Mucosa of descending colon (tissue), 3 donors: ENCODE measurements at regions not wholly inside any gene's neighbourhood (a gene's known extent, or its start where the extent isn't known, plus 50 kb on each side); places are given as distances from the start of the nearest gene placed in this dataset.

Experiments used
- ATAC-seq: fragments of 200-7000 bp; cut with Tn5 transposase; one replicate; pipeline ENCODE4 v1.9.1; 2020; ENCODE audit warnings: mild to moderate bottlenecking, moderate library complexity
- DNase-seq, 3 donors: peaks; one replicate each; pipeline ENCODE4 v3.0.0-alpha.2; 2020
- H3K36me3 ChIP-seq: fragments of 200-600 bp; one replicate; pipeline ENCODE4 v1.8.0; 2021; ENCODE audit warnings: low read depth, mild to moderate bottlenecking
- H3K4me1 ChIP-seq: fragments of 200-600 bp; one replicate; pipeline ENCODE4 v1.8.0; 2021; ENCODE audit warnings: low read depth, mild to moderate bottlenecking
- H3K4me3 ChIP-seq: fragments of 200-600 bp; one replicate; pipeline ENCODE4 v1.8.0; 2021; ENCODE audit warnings: mild to moderate bottlenecking
- H3K9me3 ChIP-seq: fragments of 200-600 bp; one replicate; pipeline ENCODE4 v1.8.0; 2021; ENCODE audit warnings: mild to moderate bottlenecking
- intact Hi-C, 2 donors: fragments of 100-400 bp; cut with DNase I in 1 of 2; cut with micrococcal nuclease in 1 of 2; formaldehyde crosslinking; loops; one replicate each; pipeline versions ENCODE4 v1.11.0 to v1.11.1; 2022; cut with DNase I, micrococcal nuclease
- TF ChIP-seq, protein P1 (sequence below): fragments of 200-600 bp; IDR thresholded peaks from one replicate; pipeline ENCODE4 v1.8.0; 2022; ENCODE audit warnings: antibody characterized with exemption, mild to moderate bottlenecking
- donor health status: DM: no; HTN: no; CAD: no; lungs with moderate emphysema.
- donor health status: DM: no; HTN: no; CAD: no.
- donor health status: DM: no; HTN: yes; CAD: no.

DNA sequence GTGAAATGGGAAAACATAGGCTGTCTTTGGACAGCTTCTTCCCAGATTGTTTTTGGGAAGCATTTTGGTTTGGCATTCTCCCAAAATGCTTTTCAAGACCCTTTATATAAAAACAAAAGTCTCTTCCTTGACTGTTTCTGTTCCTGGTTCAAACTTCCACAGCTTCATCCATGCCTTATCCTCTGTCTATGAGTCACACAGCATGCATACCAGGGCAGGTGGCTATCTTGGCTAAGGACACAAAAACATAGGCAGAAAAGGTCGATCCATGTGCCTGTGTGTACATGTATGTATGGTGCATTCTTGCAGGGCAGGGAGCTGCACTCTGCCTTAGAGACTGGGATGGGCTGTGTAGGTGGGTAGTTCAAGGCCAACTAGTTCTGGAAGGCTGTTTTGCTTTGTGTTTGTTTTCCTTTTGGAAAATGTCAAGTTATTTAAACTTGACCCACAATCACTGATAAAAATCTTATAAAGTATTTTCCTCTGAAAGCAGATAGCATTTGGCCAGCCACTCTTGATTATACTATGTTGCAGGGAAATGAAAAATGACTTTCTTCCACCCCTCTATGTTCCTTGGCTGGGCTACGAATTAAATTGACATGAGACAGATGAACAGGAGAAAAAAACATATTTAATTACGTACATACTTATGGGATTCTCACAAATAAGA is 437.0 kb downstream of the SIPA1L2 start:
- no peaks in the 10 kb centered on the region for H3K4me1 ChIP-seq
- intact Hi-C loops = no loop called here
- H3K4me3 ChIP-seq = no peak overlapping the region
- no peak for DNase-seq
- TF ChIP-seq, protein P1, sequence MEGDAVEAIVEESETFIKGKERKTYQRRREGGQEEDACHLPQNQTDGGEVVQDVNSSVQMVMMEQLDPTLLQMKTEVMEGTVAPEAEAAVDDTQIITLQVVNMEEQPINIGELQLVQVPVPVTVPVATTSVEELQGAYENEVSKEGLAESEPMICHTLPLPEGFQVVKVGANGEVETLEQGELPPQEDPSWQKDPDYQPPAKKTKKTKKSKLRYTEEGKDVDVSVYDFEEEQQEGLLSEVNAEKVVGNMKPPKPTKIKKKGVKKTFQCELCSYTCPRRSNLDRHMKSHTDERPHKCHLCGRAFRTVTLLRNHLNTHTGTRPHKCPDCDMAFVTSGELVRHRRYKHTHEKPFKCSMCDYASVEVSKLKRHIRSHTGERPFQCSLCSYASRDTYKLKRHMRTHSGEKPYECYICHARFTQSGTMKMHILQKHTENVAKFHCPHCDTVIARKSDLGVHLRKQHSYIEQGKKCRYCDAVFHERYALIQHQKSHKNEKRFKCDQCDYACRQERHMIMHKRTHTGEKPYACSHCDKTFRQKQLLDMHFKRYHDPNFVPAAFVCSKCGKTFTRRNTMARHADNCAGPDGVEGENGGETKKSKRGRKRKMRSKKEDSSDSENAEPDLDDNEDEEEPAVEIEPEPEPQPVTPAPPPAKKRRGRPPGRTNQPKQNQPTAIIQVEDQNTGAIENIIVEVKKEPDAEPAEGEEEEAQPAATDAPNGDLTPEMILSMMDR = no peak
- peak; percentile 77 for ATAC-seq
- no peaks in the 10 kb centered on the region for H3K9me3 ChIP-seq
- no peaks in the 10 kb centered on the region for H3K36me3 ChIP-seq

DNA sequence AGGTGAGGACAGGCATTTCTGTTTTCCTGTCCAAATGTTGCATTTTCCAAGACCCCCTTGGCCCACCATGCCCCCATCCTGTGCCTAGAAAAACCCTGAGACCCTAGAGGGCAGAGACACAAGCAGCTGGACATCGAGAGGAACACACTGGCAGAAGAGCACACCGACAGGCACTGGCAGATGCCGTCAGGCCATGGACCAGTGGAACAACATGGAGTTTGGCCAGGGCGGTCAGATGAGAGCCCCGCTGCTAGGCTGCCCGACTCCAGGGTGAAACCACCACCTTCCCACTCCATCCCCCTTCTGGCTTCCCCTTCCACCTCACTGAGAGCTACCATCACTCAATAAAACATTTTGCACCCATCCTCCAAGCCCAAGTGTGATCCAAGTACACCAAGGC is 438.4 kb downstream of the SIPA1L2 start:
- Histone ChIP-seq H3K9me3 (no peaks in the 10 kb centered on the region), H3K4me3 (no peak overlapping the region), H3K36me3 (no peaks in the 10 kb centered on the region), H3K4me1 (no peaks in the 10 kb centered on the region)
- no peak for DNase-seq
- intact Hi-C loops = no loop called here
- TF ChIP-seq, protein P1 = no peak
- no peak for ATAC-seq

DNA sequence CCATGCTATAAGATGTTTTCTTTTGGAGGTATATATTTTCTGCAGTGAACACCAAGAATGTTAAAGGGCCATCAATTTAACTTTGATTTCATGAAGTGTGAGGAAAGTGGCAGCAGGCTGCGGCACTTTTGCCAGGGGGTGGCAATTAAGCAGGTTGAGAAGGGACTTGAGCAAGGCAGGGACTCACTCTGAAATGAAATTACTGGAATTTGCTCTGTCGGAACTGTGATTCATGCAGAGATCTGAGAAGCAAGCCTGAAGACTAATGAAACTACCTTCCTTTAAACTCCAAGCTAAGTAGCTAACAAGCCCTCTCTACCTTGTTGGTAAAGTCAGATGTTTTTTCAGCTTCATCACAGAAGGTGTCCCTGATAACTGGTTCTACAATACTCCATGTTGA is 441.6 kb downstream of the SIPA1L2 start:
- TF ChIP-seq, protein P1 = no peak
- ATAC-seq = no peak

DNA sequence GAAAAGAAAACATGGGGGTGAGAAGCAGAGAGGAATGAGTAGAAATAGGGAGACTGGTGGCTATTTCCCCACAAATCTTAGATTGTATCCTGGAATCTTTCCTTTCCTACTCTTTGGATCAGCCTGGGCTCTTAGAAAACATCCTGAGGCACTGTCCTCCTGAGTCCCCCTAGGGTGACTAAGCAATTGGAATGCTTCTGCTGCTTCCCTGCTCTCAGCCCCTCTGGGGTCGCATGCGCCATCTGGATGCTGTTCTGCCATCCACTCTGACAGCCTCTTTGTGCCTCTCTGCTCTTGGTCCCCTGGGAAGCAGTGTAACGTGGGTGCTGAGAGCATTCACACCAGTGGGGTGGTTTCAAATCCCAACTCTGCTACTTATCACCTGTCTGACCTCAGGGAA is 443.0 kb downstream of the SIPA1L2 start:
- intact Hi-C loops = no loop called here
- H3K4me1 ChIP-seq = no peaks in the 10 kb centered on the region

More for the DNA sequence above, 441.6 kb downstream of the SIPA1L2 start:
- Histone ChIP-seq H3K36me3 (no peaks in the 10 kb centered on the region), H3K9me3 (no peaks in the 10 kb centered on the region), H3K4me1 (no peaks in the 10 kb centered on the region), H3K4me3 (no peak overlapping the region)
- intact Hi-C loops = no loop called here
- no peak for DNase-seq

DNA sequence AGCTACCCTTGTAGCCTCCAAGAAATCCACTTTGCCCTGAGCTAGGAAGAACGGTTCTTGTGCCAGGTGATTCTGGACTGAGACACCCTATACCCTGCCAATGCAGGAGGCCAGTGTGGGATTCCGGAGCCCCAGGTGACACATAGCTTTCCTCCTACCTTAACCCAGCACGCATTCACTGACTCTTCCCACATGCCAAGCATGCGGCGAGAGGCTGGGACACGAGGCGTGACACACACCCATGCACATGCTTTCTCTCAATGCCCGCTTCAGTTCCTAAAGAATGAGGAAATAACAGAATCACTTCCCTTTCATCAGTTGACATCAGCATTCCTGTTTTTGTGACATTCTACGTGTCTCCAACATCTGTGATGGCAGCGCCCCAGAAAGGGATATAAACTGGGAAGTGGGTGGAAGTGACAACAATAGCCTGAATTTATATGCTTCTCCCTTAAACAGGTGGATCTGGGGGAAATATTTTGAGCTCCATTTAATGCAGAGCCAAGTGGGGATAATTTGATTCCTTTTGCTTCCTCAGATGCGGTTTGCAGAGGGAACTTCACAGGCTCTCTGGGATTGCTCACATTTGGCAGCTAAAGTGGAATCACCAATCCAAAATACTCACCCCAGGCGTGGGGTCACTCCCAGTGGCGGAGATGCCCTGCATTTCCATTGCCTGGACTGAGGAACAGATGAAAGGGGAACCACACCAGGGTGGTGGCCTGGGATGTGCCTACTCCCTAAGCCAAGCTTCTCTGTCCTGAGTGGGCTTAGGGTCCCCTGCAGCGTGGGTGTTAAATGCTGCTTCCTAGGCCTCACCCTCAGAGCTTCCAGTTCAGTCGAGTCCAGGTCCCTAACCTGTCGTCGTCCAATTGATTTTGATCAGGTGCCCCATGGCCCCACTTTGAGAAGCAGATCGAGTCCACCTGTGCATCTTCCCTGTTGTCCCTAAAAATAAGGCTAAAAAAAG is 445.1 kb downstream of the SIPA1L2 start:
- H3K36me3 ChIP-seq = no peaks in the 10 kb centered on the region
- H3K4me1 ChIP-seq = no peaks in the 10 kb centered on the region
- intact Hi-C loops = no loop called here
- H3K9me3 ChIP-seq = no peaks in the 10 kb centered on the region
- DNase-seq (no peak), ATAC-seq (no peak)
- TF ChIP-seq, protein P1 = no peak
- H3K4me3 ChIP-seq = no peak overlapping the region

More for the DNA sequence above, 443.0 kb downstream of the SIPA1L2 start:
- TF ChIP-seq, protein P1 = no peak
- no peaks in the 10 kb centered on the region for H3K9me3 ChIP-seq
- no peak overlapping the region for H3K4me3 ChIP-seq
- DNase-seq (no peak), ATAC-seq (no peak)
- H3K36me3 ChIP-seq = no peaks in the 10 kb centered on the region
